ENCODE measurements at regions not wholly inside any gene's neighbourhood (a gene's known extent, or its start where the extent isn't known, plus 50 kb on each side); places are given as distances from the start of the nearest gene placed in this dataset.

DNA sequence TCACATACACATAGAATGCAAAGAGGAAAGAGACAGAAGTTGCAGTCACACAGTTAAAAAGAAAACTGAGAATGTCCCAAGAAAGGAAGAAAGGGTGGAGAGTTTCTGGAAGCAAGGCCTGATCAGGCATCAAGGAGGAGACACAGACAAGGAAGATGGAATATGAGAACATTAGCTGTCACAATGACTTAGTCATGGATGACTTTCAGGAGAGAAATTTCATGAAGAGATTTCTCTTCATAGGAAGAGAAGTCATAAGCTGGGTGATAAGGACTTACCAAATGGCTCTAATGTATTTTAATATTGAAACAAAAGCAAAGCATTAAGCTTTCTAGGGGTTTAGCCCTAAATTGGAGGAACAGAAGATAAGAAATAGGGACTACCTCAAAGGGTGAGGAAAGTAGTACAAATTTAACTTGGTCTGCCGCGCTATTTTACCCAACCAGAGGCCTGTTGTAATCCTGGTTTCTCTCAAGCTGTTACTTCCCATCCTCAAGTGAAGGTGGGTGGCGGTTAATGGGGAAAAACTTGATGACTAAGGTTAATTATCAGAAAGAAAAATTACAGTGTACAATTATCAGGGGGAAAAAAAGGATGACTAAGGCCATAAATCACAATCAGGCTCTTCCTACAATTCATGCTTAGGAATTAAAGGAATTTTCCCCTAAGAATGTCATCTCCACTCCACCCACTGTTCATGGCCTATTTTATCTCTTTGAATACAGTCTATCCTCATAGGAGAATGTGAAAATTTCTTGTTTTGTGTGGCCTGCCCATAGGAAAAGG lies 93.9 kb upstream of the ADGRL2 start:
- Histone ChIP-seq H3K79me2 (ENCODE audit: control insufficient read depth in 1 of 2, insufficient read depth in 2 of 2, low read length in 2 of 2) (no peaks in the 10 kb centered on the region), H3K4ac (replicated peaks; ENCODE audit: insufficient read length, low read depth, low read length) (no peak overlapping the region), H2BK12ac (ENCODE audit: low read depth, low read length) (no peak overlapping the region), H3K27ac (ENCODE audit: low read depth, low read length) (no peak overlapping the region), H4K20me1 (replicated peaks in 1 of 2; ENCODE audit: control insufficient read depth in 1 of 2, insufficient read depth in 2 of 2, low read length in 2 of 2) (no peaks in the 10 kb centered on the region), H3K4me3 (ENCODE audit: extremely low read depth in 1 of 4, insufficient read depth in 2 of 4, low read depth in 3 of 4, low read length in 4 of 4) (no peak overlapping the region), H3K18ac (ENCODE audit: extremely low read depth, low read length) (no peak overlapping the region), H3K9ac (replicated peaks in 1 of 4; ENCODE audit: extremely low read depth in 1 of 4, low read depth in 3 of 4, low read length in 3 of 4) (no peak overlapping the region), H3K9me3 (ENCODE audit: insufficient read depth in 2 of 2, low read depth in 1 of 2, low read length in 1 of 2) (no peaks in the 10 kb centered on the region), H4K8ac (ENCODE audit: extremely low read depth, insufficient read depth, low read length) (no peak overlapping the region), H3K23me2 (ENCODE audit: low read depth, low read length) (peaks cover 3% of the 10 kb centered on the region; the same call in 1 of the 2 replicates), H3K14ac (ENCODE audit: insufficient read length) (no peak overlapping the region), H3K56ac (replicated peaks; ENCODE audit: insufficient read length, low read depth, low read length) (no peak overlapping the region), H3K27me3 (replicated peaks in 1 of 4; ENCODE audit: control insufficient read depth in 3 of 4, extremely low read depth in 1 of 4, insufficient read depth in 3 of 4, low read length in 3 of 4) (no peaks in the 10 kb centered on the region), H3K23ac (ENCODE audit: insufficient read length) (no peak overlapping the region), H2BK120ac (replicated peaks; ENCODE audit: low read depth, low read length) (no peak overlapping the region), H3K36me3 (ENCODE audit: control insufficient read depth in 2 of 4, insufficient read depth in 4 of 4, low read length in 3 of 4) (no peaks in the 10 kb centered on the region), H2AFZ (ENCODE audit: low read length) (peak overlapping the region; percentile 11; the same call in 1 of the 2 replicates), H3K79me1 (ENCODE audit: low read depth, low read length) (no peaks in the 10 kb centered on the region), H2BK20ac (ENCODE audit: low read length) (no peak overlapping the region), H4K91ac (replicated peaks; ENCODE audit: insufficient read length, low read length) (no peak overlapping the region), H3K4me1 (replicated peaks in 1 of 4; ENCODE audit: control insufficient read depth in 3 of 4, insufficient read depth in 4 of 4, low read length in 3 of 4) (peaks cover 0 to 13% (median 5%) of the 10 kb centered on the region in 4 experiments; a peak in 6 of 7 replicates), H4K5ac (ENCODE audit: insufficient read length, low read depth, low read length) (no peak overlapping the region), H3K4me2 (ENCODE audit: insufficient read depth in 1 of 2, low read depth in 2 of 2, low read length in 2 of 2) (no peak overlapping the region), H2BK5ac (ENCODE audit: low read depth, low read length) (no peak overlapping the region), H2AK5ac (ENCODE audit: low read depth, low read length) (no peak overlapping the region), H2BK15ac (ENCODE audit: low read length) (0 out of 2 replicates have a peak overlapping the region, but pooled peaks have one; percentile 50)
- TF ChIP-seq HDAC2 (IDR thresholded peaks at IDR 0.05; ENCODE audit: borderline replicate concordance in 1 of 2, low read depth in 2 of 2, low read length in 2 of 2) (no peak), RXRA (IDR thresholded peaks at IDR 0.05; ENCODE audit: insufficient read depth, low read depth, low read length) (no peak), SRF (IDR thresholded peaks at IDR 0.05; ENCODE audit: low read depth, low read length) (no peak), CEBPB (IDR thresholded peaks at IDR 0.05; ENCODE audit: low read depth, low read length) (no peak), MAFK (IDR thresholded peaks at IDR 0.05; ENCODE audit: low read depth, low read length) (no peak), PHF8 (conservative IDR thresholded peaks at IDR 0.05; ENCODE audit: low read depth, low read length) (no peak), ATF2 (IDR thresholded peaks at IDR 0.05; ENCODE audit: low read length) (no peak), EZH2 (IDR thresholded peaks at IDR 0.05; ENCODE audit: low read depth, low read length, severe bottlenecking) (no peak), SUZ12 (IDR thresholded peaks at IDR 0.05; ENCODE audit: low read length) (no peak)
- DNase-seq (ENCODE audit: low read depth in 1 of 2, low spot score in 2 of 2) (no peak), FAIRE-seq (no peak)
- POLR2A ChIA-PET (ENCODE audit: partially characterized antibody) = no interaction called here
- WGBS, 2 experiments (ENCODE audit: extremely low coverage in 1 of 2, insufficient coverage in 1 of 2, insufficient read length in 1 of 2, insufficient replicate concordance in 2 of 2, low coverage in 1 of 2, low lambda C conversion rate in 2 of 2, missing lambda C conversion rate in 1 of 2) = 91% methylated on average over 3 of the region's 3 CpGs; no CpG with 5 or more reads in 1 of the 2 experiments
- CTCF ChIA-PET (ENCODE audit: partially characterized antibody) = no interaction called here

Data from H1 (cell line).